Inflammatory macrophage treated with lipopolysaccharide for 1 hour (primary cell): ENCODE measurements at regions not wholly inside any gene's neighbourhood (a gene's known extent, or its start where the extent isn't known, plus 50 kb on each side); places are given as distances from the start of the nearest gene placed in this dataset.

Experiments used
- DNase-seq, 2 donors: peaks; one replicate each; pipeline ENCODE4 v3.0.0-alpha.2; 2020 to 2022

DNA sequence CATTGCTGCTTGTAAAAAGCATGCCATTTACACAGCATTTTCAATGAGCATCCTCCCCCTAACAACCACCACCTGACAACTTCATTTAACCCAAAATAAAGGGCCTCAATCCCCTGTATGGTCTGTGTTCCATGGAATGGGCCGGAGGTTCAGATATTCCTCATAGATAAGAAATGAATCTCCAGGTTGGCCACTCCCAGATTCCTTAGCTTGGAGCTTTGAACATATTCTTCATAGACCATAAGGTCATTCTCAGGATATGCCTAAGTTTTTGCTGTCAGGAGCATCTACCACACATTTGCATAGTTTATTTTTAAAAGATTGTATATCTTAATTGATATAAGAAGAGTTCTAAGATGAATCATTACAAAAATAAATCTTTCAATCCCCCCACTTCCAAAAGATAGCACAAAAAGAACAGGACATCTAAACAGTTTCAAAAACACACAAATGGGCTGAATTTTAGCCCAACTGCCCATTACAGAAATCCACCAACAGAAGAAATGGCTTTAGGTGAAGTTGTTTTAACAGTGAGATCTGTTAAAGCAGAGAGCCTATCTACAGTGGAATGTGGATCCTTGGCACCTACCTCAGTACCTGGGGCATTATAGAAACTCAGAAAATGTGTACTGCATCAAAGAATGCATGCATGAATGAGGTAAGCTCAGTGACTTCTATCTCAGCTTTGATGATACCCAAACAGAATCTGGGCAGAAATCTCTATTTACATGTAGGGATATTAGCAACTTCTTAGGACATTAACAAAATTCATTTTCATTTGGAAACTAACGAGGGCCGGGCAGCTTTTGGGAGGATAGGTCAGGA lies 179.8 kb downstream of the SEC61B start:
- DNase-seq, result no peak

DNA sequence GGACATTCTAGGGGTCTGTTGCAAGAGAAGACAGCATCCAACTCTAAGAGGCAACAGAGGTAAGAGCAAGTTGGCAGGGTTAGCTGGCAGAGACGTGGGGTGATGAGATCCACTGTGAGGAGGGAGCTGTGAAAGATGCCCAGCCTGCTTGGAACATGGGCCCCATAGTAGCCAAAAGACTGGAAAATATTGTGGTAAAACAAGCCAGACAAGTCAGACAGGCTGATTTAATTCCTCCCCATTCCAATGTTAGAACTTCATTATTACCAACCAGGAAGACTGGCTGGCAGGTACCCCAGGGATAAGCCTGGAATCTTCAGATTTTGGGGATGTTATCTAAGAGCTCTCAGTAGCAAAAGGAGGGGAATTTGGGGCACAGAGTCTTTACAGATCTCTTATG lies 181.3 kb downstream of the SEC61B start:
- DNase-seq, result no peak

DNA sequence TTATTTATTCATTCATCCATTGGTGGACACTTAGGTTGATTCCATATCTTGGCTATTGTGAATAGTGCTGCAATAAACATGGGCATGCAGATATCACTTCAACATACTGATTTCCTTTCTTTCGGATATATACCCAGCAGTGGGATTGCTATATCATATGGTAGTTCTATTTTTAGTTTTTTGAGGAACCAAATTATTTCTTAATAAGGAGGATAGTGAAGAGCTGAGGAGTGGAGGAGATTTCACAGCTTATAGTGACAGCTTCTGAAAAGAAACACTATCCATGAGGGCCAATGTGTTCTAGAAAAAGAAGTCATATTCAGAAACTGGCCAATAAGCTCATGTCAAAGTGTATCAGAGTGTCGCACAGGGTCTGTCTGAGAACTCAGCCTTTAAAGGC lies 183.3 kb downstream of the SEC61B start:
- DNase-seq, result peak; percentile 46 to 73

DNA sequence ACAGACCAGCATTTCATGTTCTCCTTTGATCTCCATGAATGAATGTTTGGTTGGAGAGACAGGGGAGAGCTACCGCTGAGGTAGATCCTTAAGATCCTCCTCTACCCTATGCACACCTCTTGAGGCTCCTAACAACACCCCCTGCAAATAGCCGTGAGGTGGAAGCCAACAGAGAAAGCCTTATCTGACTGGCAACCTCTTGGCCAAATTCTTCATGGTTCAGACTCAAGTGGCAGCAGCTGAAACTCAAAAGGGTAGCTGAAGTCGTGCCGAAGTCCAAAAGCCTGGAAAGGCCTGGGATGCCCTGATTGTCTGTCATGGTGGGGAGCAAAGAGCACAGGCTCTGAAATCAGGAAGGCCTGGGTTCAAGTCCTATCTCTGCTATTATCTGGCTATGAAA lies 184.9 kb downstream of the SEC61B start:
- DNase-seq, result no peak

DNA sequence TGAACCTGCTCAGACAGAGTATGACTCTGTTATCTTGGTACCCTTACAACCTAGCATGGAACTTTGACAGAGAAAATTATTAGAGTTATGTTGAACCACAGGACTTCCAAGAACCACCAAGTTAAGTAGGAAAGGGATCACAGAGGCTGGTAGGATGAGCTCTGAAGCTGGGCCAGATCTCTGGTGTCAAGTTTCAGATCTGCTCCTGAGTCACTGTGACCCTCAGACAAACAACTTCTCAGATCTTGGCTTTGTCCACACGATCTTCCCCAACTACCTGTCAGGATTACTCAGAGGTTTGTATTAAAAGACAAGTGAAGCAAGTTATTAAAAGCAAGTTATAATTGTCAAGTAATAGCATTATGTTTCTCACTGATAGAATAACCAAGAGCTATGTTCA lies 189.0 kb downstream of the SEC61B start:
- DNase-seq, result no peak

DNA sequence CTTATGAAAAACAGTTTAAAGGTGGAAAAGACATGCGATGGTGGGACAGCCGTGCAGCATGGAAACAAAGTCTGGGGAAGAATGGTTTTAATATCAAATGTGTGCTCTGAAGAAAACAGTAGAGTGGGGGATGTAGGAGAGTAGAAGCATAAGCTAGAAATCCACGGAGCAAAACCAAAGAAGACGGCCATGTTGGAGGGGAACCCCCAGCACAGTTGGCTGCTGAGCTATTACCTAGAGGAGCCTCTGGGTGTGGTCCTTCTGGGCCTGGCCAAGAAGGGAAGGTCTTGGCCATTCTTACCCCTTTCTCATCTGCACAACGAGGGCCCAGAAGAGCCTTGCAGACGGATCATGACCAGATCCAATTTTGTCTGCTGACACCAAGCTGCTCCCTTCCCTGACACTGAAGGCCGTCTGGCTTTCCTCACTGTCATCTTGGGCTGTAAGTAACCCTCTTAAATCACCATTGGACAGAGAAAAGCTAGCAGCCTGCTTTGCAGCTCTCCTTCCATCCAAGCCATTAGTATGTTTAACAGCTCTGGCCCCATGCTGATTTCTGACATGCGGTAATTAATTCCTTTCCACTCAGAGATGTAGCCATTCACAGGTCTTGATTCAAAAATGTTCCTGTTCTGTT lies 189.5 kb downstream of the SEC61B start:
- DNase-seq, result no peak

DNA sequence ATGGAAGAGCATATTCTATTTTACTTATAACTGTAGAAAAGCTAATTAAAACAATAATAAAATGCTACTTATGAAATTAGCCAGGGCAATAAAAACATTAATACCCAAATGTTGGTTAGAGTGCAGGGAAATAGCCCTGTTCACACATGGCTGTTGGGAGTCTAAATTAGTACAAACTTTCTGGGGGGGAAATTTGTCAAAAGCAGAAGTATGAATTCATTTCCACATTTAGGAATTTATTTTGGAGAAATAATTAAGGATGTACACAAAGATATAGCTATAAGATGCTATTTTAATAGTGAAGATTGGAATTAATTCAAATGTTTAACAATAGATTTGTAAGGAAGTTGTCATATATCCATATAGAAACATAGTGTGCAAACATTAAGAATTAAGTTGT lies 190.5 kb downstream of the SEC61B start:
- peak; percentile 54 to 57 for DNase-seq

DNA sequence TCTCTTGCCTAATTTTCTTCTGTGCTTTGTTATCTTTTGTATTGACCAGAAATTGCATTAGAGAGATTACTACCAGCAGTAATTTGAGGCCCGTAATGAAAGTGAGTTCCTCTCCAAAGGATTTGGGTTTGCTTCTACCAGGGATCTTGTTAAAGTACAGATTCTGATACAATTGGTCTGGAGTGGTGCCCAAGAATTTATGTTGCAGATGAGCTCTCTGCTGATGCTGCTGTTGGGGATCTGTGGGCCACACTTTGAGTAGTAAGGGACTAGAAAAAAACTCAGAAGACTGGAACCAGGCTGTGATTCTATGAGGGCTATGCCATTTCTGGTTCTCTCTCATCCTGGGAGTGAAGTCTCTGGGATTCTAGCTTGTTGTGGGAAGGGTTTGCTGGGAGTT lies 192.2 kb downstream of the SEC61B start:
- DNase-seq, result no peak

DNA sequence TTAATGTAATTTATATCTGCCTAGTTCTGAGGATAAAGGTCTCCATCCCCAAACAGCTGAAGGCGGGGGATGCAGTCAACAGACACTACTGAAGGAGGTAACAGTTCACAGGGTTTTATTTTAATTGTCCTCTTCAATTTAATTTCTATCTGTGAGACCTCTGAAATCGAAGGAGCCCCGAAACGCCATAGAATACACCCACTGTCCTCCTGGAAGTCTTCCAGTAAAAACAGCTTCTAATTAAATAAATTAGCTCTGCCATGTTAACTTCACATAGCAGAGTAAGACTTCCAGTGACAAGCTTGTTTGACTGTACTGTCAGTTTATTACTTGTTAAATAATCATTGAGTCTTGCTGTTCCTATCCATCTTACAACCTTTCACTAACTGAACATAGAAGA lies 193.5 kb downstream of the SEC61B start:
- no peak for DNase-seq

DNA sequence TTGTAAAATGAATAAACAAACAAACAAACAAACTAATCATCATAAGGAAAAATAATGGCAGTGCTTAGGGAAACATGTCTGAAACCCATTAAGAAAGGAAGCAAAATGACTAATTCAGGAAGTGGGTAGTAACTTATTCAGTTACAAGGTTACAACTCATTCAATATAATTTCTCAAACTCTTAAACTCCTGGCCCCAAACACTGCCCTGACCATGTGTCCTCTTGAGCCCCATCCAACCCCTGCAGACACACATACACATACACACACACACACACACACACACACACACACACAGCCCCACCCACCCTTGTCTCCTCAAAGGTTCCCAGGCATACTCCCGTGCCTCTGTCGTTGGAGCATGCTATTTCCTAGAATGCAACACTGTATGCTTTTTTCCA lies 193.9 kb downstream of the SEC61B start:
- peak; percentile 31 to 54 for DNase-seq

DNA sequence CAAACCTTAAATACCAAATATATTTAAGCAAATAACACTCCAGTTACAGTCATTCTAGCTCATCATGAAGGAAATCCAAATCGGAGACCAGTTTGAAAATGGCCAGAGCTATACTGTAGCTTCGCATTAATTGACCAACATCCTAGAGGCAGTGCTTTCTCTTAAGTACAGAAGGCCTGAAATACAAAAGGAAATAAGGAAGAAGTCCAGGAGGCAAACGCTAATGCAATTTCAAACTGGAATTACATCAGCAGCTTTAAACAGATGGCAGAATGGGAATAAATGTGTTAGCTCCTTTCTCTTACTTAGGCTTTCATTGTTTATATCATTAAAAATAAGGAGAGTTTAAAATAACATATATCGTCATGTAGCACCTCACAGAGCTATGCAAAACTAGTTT lies 197.0 kb downstream of the SEC61B start:
- peak; percentile 64 to 67 for DNase-seq

DNA sequence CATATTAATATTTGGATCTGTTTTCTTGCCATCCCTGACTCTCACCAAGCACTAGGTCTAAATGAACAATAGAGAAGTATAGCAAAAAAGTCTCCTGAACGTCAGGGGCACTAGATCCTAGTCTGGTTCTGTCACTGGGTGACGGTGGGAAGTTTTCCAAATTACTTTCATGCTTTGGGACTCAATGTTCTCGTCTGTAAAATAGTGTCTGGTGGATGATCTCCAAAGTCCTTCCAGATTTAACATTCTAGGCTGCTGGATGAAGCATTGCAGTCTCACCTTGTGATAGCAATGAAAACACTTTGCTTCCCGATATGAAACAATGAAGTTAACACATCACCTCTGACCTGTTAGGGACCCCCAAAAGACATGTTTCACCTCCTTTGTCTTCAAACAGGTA lies 199.3 kb downstream of the SEC61B start:
- no peak for DNase-seq

DNA sequence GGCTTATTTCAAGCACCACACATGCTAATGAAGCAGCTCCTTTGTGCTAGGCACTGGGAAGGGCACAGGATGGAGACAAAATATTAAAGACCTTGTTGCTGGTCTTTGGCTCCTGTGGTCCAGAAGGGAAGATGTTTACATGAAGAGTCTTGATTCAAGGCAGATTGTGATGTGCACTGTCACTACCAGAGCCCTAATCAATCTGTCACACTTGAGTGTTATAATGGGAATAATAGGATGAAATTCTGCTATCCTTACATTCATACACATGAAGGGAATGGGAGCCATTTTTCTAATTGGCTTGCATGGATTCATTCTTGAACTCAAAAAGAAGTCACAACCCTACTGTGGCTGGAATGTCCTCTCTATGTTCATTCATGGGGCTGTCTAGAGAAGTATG lies 203.0 kb downstream of the SEC61B start:
- DNase-seq, result no peak

DNA sequence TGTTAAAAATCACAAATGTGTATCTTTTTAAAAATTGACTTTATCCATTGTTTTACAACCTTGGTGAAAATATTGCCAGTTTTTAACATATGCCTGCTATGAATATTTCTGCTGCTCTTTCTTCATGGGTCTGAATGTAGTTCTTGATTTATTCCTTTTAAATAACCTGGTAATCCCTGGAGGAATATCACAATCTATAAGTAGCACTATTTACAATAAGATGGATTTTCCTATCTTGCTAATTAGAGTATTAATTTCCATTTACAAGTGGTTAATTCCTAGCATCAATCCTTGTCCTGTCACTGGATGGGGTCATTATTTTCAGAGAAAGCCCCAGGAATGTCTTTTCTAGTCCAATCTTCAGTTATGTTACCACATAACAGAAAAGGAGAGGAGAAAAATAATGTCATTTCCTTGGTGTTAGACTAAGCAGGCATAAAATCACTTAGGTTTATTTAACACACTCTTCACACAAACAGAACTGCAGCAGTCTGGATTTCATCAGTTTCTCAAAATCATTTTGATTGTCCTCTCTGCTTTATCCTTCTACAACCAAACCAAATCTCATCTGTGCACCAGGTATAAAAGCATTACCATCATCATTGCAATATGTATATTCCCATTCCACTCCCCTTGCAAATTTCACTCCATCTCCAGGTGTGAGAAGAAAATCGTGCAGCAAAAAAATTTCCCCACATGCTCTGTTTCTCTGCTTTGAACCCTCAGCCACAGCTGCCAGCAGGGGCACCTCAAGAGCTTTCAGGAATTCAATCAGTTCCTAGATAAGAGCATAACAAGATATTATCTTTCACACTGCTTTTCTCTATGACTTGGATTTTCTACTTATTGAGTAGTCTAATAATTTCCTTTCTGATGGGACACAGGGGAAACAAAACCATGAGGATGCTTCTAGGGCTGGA lies 204.1 kb downstream of the SEC61B start:
- no peak for DNase-seq

DNA sequence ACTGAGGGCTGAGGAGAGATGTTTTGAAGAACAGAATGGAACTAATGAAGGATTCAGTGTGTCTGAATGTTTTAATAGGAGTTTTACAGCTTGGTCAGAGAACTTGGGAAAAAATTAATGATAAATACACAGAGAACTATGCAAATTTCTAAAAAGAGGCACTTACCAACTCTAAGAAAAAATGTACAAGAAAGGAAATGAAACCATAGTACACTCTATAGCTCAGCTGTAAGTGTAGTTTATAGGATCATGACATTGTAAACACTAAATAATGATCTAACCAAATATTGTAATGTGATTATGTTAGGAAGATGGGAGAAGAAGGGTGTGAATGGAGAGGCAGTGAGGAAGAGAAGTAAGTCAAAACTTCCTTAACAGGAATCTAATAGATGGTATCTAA lies 205.2 kb downstream of the SEC61B start:
- peak in 1 of 2 donors; percentile 19 for DNase-seq

DNA sequence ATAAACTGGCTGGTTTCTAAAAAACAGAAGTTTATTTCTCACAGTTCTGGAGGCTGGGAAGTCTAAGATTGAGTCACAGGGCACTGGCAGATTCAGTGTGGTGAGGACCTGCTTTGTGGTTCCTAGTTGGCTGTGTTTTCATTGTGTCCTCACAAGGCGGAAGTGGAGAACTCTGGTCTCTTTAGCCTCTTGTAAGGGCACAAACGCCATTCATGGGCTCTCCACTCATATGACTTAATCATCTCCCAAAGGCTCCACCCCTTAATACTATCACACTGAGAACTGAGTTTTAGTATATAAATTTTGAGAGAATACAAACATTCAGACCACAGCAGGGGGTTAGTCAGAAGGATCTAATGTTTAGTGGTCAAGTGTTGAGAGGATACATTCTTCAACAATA lies 208.2 kb downstream of the SEC61B start:
- DNase-seq, result peak; percentile 91 to 97

DNA sequence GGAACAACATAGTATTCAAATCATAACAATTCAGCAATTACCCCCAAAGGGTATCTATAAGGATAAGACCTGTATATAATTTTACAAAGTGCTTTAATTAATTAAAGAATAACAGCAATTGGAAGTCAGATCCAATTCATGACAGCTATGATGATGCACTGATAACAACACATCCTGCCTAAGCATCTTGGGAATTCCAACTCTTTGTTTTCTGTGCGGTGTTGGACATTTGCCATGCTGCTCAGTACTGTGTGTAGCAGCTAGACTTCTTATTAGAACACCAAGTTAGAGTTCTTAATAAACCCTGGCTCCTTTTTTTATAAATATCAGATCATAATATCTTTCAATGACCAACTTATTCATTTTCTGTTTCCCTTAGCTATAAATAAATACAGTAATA lies 209.0 kb downstream of the SEC61B start:
- DNase-seq, result peak in 1 of 2 donors; percentile 9

DNA sequence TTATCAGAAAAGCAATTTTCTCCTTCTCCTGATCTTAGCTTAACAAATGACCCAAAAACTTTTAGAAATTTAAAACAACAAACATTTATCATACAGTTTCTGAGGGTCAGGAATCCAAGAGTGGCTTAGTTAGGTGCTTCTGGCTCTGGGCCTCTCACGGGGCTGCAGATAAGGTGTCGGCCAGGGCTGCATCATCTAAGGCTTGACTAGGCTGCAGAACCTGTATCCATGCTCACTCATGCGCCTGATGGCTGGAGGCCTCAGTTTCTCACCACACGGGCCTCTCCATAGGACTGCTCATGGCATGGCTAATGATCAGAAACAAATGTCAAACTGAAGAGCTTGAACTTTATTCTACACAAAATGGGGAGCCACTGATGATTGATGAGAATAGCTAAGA lies 210.0 kb downstream of the SEC61B start:
- DNase-seq, result no peak

DNA sequence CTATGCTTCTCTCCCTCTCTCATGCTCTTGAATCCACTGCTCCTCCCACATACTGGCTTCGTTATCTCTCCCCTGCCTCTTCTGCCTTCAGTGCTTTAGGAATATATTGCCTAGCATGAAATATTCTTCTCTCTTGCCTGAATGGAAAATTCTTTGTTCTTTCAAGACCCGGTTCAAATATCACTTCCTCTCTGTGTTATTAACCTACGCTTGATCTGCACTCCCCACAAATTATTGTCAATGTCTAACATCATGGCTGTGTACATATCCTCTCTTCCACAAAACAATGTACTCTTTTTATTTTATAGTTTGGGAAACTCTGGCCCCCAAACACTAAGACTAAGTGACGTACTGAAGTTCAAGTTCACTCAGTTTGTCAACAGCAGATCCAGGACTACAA lies 211.0 kb downstream of the SEC61B start:
- DNase-seq, result no peak

DNA sequence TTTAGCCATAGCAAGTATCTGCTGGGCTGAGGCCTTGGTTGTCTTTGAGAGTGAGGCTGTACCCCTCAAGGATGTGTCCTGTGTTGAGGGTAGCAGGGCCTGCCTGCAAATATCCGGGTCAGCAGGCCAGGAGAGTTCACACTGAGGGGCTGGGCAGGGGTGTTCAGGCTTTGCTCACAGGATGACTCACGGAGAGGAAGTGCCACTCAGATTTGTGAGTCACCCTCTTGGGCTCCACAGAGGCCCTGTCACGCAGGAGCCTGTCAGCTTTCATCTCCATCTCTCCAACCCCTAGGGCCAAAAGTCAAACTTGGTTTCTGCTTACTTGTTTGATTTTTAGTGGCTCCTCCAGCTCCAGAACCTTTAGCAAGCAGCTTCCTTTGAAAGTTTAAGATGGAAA lies 211.5 kb downstream of the SEC61B start:
- DNase-seq, result peak; percentile 84 to 91

DNA sequence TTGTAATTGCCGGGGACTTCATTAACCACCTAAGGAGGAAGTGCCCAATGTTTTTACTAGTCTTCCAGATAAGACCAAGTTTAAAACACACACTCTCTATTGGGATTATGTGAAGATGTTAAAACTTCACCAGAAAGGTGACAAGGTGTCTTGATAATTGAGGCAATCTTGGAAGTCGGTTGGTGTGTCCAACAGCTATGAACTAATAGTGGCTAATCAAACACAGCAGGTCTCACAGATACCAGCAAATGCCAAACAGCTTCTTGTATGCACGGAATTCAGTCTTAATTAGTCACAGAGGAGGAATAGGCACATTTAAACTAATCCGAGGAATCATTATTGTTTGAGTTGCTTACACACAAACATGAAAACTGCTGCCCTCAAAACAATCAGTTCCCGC lies 214.5 kb downstream of the SEC61B start:
- no peak for DNase-seq

DNA sequence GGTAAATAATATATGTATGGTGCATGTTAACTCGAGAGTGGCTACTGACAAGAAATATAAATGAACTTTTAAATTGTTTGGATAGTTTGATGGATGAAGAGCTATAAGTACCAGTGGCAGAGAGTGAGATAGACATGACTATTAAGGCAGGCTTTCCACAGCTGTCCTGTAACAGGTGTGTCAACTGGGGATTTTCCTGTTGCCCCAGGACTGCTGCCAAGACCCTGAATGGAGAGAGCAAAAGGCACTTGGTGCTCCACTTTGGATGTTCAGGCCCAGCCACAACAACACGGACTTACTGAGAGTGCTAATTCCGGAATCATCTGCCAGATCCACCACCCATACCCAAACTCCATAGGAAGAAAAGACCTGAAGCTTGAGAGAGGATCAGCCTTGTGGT lies 215.1 kb downstream of the SEC61B start:
- no peak for DNase-seq

DNA sequence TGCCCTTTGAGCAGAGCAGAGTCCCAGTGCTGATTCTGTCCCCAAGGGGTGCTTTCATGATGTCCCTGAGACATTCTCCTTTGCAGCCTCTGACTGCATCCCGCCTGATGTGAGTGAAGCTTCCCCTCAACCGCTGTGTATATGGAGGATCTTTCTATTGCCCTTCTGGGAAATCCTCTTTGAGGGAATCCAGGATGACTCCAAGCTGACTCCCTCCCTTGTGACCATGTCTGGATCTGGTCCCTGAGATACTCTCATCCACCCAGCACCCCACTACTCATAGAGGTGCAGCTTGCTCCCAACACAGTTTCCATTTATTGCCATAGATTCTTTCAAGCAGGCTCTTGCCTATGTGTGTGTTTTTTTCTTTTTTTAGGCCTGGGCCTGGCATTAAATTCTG lies 216.5 kb downstream of the SEC61B start:
- no peak for DNase-seq

DNA sequence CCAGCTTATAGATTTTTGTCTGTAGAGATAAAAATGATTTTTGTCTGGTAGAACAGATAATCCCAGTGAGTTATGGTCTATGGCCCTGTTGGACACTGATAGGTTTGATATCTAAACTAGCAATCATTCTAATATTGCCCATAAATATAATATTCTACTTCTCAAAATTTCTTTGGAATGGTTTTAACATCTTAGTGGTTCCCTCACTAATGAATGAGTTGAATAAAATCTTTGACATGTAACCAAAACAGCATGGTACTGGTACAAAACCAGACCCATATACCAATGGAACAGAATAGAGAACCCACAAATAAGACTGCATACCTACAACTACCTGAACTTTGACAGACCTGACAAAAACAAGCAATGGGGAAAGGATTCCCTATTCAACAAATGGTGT lies 219.7 kb downstream of the SEC61B start:
- DNase-seq, result no peak
